ENCODE measurements at regions not wholly inside any gene's neighbourhood (a gene's known extent, or its start where the extent isn't known, plus 50 kb on each side); places are given as distances from the start of the nearest gene placed in this dataset.

DNA sequence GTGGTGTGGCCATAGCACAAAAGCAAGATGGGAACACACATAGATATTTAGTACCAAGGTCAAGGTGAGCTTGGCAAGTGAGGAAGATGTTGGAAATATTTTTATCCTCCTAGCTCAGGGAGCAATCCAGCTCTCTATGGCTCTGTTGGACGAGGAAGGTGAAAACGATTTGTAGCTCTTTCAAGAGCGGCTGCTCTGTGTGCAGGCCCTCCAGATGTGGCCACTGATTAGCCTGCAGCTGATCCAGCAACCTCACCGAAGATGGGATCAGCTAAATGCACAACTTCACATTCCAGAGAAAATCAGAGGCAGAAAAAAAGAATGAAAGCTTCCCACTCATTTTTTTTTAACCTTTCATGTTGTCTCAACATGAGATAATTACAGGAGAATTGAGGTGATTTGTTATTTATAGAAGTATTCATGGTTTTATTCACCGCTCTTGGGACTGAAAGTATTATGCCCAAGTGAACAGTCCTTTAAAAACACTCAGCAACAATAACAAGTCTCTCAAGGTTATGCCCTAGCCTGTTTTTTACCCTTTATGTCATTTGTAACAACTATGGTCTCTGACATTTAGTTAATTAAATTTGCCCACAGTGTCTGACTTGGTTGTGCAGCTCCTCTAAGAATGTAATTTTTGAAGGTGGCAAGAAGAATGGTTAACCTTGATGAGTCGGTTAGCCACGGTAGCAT is 213.6 kb upstream of the ADARB2 start:
- TF ChIP-seq, protein P1, sequence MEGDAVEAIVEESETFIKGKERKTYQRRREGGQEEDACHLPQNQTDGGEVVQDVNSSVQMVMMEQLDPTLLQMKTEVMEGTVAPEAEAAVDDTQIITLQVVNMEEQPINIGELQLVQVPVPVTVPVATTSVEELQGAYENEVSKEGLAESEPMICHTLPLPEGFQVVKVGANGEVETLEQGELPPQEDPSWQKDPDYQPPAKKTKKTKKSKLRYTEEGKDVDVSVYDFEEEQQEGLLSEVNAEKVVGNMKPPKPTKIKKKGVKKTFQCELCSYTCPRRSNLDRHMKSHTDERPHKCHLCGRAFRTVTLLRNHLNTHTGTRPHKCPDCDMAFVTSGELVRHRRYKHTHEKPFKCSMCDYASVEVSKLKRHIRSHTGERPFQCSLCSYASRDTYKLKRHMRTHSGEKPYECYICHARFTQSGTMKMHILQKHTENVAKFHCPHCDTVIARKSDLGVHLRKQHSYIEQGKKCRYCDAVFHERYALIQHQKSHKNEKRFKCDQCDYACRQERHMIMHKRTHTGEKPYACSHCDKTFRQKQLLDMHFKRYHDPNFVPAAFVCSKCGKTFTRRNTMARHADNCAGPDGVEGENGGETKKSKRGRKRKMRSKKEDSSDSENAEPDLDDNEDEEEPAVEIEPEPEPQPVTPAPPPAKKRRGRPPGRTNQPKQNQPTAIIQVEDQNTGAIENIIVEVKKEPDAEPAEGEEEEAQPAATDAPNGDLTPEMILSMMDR (IDR thresholded peaks at IDR 0.05; ENCODE audit: insufficient read depth, low read depth, low read length, missing control alignments) = no peak
- no peak overlapping the region for H3K4me3 ChIP-seq (ENCODE audit: low read length)
- DNase-seq (ENCODE audit: low read depth) = no peak

DNA sequence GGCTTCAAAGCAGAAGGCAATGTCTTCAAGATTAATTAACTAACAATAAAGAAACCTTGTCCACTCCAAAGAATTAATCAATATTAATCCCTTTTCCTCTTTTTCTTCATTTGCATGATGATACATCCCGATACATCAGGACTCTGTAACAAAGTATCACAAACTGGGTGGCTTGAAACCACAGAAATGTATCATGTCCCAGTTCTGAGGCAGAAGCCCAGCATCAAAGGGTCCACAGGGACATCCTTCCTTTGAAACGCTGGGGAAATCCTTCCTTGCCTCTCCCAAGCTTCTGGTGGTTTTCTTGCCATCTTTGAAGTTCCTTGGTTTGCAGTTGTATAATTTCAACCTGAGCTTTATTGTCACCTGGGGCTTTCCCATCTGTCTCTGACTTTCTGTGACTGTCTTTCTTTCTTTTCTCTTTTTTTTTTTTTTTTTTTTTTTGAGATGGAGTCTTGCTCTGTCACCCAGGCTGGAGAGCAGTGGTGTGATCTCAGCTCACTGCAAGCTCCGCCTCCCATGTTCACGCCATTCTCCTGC is 210.2 kb upstream of the ADARB2 start:
- DNase-seq (ENCODE audit: low read depth) = no peak
- TF ChIP-seq, protein P1 (IDR thresholded peaks at IDR 0.05; ENCODE audit: insufficient read depth, low read depth, low read length, missing control alignments) = no peak
- no peak overlapping the region for H3K4me3 ChIP-seq (ENCODE audit: low read length)

DNA sequence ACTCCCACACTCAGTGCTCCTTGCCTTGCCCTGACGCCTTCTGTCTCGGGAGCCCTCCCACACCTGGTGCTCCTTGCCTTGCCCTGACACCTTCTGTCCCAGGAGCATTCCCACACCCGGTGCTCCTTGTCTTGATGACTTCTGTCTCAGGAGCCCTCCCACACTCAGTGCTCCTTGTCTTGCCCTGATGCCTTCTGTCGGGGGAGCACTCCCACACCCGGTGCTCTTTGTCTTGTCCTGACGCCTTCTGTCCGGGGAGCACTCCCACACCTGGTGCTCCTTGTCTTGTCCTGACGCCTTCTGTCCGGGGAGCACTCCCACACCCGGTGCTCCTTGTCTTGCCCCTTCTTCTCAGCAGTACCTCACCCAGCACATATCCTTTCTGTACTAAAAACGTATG is 207.2 kb upstream of the ADARB2 start:
- H3K4me3 ChIP-seq (ENCODE audit: low read length) = no peak overlapping the region
- TF ChIP-seq, protein P1 (IDR thresholded peaks at IDR 0.05; ENCODE audit: insufficient read depth, low read depth, low read length, missing control alignments) = no peak
- DNase-seq (ENCODE audit: low read depth) = no peak

DNA sequence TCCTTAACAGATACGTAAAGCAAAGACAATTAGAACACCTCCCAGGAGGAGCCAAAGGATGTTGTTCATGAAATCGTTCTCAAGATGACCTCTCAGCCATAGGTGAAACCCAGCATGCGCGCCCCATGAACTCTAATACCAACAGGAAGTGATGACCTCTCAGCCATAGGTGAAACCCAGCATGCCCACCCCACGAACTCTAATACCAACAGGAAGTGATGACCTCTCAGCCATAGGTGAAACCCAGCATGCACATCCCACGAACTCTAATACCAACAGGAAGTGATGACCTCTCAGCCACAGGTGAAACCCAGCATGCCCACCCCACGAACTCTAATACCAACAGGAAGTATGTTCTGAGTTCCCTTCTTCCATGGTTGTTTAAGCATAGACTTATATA is 205.2 kb upstream of the ADARB2 start:
- TF ChIP-seq, protein P1 (IDR thresholded peaks at IDR 0.05; ENCODE audit: insufficient read depth, low read depth, low read length, missing control alignments) = no peak
- H3K4me3 ChIP-seq (ENCODE audit: low read length) = no peak overlapping the region
- no peak for DNase-seq (ENCODE audit: low read depth)

DNA sequence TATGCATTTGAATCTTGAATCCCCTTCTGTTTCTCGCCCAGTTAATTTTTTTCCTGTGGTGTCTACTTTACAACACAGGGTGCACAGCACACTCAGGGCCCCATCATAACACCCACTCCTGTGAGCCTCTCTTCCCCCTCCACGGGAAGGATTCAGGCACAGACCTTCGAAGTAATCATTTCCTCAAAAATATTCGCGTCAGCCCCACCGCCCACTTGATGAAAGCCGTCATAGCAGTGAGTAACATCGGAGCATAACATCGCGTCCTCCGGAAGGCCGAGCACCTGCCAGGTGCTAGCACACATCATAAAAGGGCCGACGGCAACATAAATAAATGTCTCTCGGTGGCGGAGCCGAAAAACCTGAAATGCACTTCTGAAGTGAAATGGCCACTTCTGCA is 201.7 kb upstream of the ADARB2 start:
- TF ChIP-seq, protein P1 (IDR thresholded peaks at IDR 0.05; ENCODE audit: insufficient read depth, low read depth, low read length, missing control alignments) = no peak
- no peak overlapping the region for H3K4me3 ChIP-seq (ENCODE audit: low read length)
- DNase-seq (ENCODE audit: low read depth) = no peak

DNA sequence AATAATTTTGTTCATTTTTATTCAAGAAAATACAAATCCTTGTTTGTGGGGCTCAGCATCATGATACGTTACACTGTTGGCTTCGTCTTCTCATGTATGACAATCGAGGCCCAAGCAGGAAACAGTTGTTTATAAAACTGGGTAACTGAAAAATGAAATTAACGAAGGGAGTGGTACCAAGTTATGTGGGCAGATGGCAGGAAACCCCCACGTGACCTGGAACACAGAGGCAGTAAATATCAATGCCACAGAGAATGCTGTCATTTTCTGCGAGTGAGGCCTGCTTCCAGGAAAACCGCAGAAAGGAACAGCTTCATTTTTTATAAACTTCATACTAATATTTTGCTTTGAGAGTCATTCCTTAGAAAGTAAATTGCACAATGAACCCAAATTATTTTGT is 201.0 kb upstream of the ADARB2 start:
- DNase-seq (ENCODE audit: low read depth) = no peak
- TF ChIP-seq, protein P1 (IDR thresholded peaks at IDR 0.05; ENCODE audit: insufficient read depth, low read depth, low read length, missing control alignments) = no peak
- no peak overlapping the region for H3K4me3 ChIP-seq (ENCODE audit: low read length)

DNA sequence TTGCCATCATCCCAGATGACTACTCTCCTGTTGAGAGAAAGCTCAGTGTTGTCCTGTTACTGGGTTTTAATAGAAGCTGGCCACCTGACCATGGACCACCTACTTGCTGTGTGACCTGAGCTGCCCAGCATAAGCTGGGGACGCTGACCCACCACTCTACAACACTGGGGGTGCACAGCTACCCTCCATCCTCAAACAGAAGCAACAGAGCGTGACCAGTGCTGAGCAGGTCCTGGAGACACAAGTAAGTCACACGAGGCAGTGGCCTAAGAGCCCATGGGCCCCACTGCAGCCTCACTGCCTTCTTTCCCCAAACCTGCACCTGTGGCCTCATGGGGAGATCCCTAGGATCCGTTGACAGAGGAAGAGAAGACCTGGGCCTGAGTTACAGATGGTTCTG is 198.6 kb upstream of the ADARB2 start:
- DNase-seq (ENCODE audit: low read depth) = no peak
- H3K4me3 ChIP-seq (ENCODE audit: low read length) = no peak overlapping the region
- TF ChIP-seq, protein P1 (IDR thresholded peaks at IDR 0.05; ENCODE audit: insufficient read depth, low read depth, low read length, missing control alignments) = no peak

Data from epithelial cell of esophagus (primary cell).